HG03520 (cell line): ENCODE measurements at regions not wholly inside any gene's neighbourhood (a gene's known extent, or its start where the extent isn't known, plus 50 kb on each side); places are given as distances from the start of the nearest gene placed in this dataset.

Source experiments
- ATAC-seq: cut with Tn5 transposase; IDR thresholded peaks from one replicate; pipeline ENCODE4 v1.9.1; 2021; ENCODE audit warnings: mild to moderate bottlenecking, moderate library complexity; ENCODE audit not compliant: unreplicated experiment

DNA sequence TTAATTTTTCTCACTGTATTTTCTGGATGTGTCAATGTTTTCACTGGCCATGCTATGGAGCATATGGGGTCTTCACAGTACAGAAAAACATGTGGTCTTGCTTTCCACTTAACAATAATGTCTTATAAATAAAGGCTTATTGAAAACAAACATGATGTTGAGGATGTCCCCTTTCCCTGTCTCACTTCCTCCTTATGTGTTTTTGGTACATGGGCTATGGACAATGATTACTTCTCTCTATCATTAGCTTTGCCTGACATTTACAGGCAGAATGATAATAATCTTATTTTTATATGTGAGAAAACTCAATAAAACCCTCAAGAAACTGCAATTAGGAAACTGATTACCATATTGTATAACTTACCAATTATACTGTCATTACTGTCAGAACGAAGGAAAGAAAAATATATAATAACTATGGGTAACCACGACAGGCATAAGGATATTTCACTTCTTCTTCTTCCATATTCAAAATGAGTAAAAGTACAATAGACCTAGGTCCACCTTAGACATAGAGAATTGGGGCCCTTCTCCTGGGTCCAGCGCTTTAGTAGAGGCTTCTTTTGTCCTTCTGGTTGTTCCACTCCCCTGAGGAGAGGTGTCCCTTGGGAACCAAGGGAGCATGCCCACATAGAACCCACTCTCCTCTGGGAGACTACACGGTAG is 375.0 kb downstream of the MAN2A1 start:
- no peak for ATAC-seq

- ATAC-seq, result no peak
Observed at GRCh38 chr5:110070836-110071235, 381.1 kb downstream of the MAN2A1 start.

- ATAC-seq, result no peak
Observed at GRCh38 chr5:110072651-110073050, 382.9 kb downstream of the MAN2A1 start.

- no peak for ATAC-seq
Observed at GRCh38 chr5:110073534-110073933, 383.8 kb downstream of the MAN2A1 start.

GRCh38 chr5:110075656-110076055 is 385.9 kb downstream of the MAN2A1 start:
- ATAC-seq, result no peak

GRCh38 chr5:110077147-110077546 is 387.4 kb downstream of the MAN2A1 start:
- ATAC-seq, result no peak

DNA sequence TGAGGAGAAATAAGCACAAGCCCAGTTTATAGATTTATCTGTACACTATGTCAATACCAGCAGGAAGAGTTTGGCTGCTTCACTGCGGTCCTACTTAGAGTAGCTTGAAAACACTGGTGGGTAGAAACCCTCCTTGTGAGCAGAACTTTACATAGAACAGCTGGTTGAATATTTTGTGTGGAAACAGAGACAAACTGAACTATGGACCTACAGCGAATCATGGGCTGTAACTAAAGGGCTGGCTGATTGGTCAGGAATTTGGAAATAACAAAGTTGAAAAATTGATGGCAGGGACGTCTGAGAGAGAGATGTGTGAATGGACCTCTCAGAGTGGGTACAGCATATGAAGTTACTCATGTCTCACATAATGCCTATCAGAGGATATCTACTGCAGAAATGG is 392.5 kb downstream of the MAN2A1 start:
- ATAC-seq, result no peak

GRCh38 chr5:110082863-110083262 is 393.1 kb downstream of the MAN2A1 start:
- no peak for ATAC-seq

DNA sequence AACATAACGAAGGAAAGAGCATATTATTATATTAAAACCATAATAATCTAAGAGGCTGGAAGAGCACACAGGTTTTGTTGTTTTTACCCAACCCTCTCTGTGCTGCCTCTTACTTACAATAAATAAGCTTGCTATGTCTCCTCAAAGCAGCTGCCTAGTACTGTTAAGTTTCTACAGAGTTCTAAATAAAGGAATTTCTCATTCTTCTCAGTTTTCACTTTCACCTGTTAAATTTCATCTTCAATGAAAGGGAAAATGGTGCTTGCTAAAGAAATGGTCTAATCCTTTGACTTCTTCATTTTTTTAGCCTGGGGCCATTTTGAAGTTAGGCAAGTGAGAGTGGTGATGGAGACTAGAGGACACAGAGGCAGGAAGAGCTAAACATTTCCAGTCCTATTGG is 396.1 kb downstream of the MAN2A1 start:
- ATAC-seq, result no peak

- ATAC-seq, result no peak
Observed at GRCh38 chr5:110086658-110087388, 397.1 kb downstream of the MAN2A1 start.

GRCh38 chr5:110087829-110088228 is 398.1 kb downstream of the MAN2A1 start:
- ATAC-seq, result no peak

- ATAC-seq, result no peak
Observed at GRCh38 chr5:110088676-110089436, 399.1 kb downstream of the MAN2A1 start.

GRCh38 chr5:110092955-110093785 is 403.4 kb downstream of the MAN2A1 start:
- ATAC-seq, result no peak

DNA sequence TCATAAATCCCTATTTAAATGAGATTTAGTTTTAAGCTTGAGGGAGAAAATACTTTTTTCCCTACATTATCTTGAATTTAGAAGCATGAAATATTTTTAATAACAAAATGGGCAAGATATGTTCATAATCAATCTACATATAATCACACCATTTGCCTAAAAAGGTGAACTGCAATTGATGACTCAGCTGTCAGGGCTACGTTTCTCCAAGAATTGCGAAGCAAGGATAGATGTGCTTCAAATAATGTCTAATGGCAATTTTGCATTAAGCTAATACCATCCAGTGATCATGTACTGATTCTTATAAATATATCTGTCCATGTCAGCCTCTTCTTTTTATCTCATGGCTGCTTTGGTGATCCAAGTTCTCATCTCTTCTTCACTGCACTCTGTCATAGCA is 404.4 kb downstream of the MAN2A1 start:
- ATAC-seq, result no peak

- no peak for ATAC-seq
Observed at GRCh38 chr5:110094548-110094947, 404.8 kb downstream of the MAN2A1 start.

DNA sequence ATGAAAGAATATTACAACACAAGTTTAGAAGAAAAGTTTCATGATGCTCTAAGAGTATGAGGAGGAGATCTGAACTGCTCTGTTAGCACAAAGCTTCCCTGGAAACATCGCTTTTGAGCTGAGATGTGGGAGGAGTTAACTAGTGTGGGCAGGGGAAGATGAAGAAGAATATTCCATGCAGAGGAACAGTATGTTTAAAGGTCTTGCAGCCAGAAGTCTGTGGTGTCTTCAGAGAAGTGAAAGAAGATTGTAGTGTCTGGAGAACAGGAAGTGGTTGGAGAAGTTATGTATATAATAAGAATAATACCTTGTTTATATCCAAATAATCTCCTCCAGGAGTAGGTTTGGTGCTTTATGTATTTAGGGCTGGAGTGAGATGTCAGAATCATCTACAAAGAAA is 406.7 kb downstream of the MAN2A1 start:
- no peak for ATAC-seq

- ATAC-seq, result no peak
Observed at GRCh38 chr5:110099572-110099971, 409.8 kb downstream of the MAN2A1 start.

DNA sequence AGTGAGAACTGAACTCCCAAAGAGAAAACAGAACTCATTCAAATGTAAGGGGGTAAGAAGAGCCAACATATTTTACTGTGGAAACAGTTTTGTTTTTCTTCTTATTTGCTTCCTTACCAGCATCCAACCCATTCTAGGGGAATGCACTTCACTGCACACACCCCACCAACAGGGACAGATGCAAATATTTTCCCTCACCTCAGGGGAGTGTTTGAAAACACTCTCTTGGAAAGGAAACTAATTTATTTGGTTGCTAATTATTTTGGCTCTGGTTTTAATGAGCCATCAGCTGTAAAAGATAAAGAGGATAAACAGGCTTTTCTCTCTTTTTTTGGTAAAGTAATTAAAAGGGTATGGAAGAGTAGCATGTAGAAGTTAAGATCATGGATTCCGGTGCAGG is 413.4 kb downstream of the MAN2A1 start:
- no peak for ATAC-seq

DNA sequence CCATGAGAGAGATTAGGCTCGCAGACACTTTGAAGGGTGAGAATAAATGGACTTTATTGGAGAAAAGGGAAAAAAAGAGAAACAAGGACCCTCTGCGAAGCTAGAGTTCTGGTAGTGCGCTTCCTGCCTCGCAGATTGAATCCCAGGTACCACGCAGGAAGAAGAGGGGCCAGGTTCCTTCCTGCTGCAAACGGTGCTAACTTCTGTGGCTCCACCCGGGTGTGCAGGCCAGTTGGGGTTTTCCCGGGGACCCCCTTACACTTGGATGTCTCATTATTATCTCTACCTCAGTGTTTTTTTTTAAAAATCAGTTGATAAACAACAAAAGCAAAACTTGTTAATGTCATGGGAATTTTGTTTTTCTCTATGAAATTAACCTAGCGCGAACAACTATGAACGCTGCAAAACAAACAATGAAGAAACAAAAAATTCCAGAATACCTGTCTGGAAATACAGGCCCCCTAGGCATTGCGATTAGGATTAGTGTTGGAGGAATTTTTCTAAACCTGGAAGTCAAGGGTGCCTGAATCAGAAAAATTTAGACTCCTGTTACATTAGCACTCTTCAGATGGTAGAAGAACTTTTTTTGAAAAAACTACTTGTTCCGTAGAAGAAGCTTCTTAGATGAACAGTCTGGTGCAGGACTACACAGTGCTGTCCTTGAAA is 414.5 kb downstream of the MAN2A1 start:
- no peak for ATAC-seq
